Breast epithelium (tissue), 4 donors: ENCODE measurements at regions not wholly inside any gene's neighbourhood (a gene's known extent, or its start where the extent isn't known, plus 50 kb on each side); places are given as distances from the start of the nearest gene placed in this dataset.

Experiments
- DNase-seq, 2 donors: peaks; one replicate each; pipeline ENCODE4 v3.0.0-alpha.2; 2019; ENCODE audit warnings: low spot score in 2 of 2
- H3K27ac ChIP-seq, 2 donors: fragments of 200-600 bp; sonication (generic) in 1 of 2; one replicate each; pipeline ENCODE4 v1.5.1; 2016 to 2019; ENCODE audit warnings: mild to moderate bottlenecking in 1 of 2
- H3K27me3 ChIP-seq, 2 donors: fragments of 200-600 bp; sonication (generic) in 1 of 2; one replicate each; pipeline versions ENCODE4 v1.5.1 to v1.6.0; 2017 to 2019; ENCODE audit warnings: control low read depth in 1 of 2, mild to moderate bottlenecking in 1 of 2
- H3K36me3 ChIP-seq: fragments of 200-600 bp; one replicate; pipeline ENCODE4 v1.5.1; 2019
- H3K4me1 ChIP-seq, 2 donors: fragments of 200-600 bp; sonication (generic); one replicate each; pipeline ENCODE4 v1.5.1; 2016 to 2019; ENCODE audit warnings: control low read depth in 1 of 2
- H3K4me3 ChIP-seq, 3 donors: fragments of 200-600 bp; sonication (generic); 1 replicate in 2 of 3; 2 replicates in 1 of 3; pipeline ENCODE4 v1.5.1; 2016 to 2019; ENCODE audit warnings: mild to moderate bottlenecking in 3 of 3, moderate library complexity in 2 of 3
- H3K9me3 ChIP-seq, 2 donors: fragments of 200-600 bp; sonication (generic) in 1 of 2; one replicate each; pipeline ENCODE4 v1.5.1; 2016 to 2019; ENCODE audit warnings: control low read depth in 1 of 2
- CTCF ChIP-seq, 3 donors: fragments of 450-650 bp; IDR thresholded peaks; one replicate each; pipeline ENCODE4 v1.5.1; 2016 to 2017; ENCODE audit warnings: antibody characterized with exemption in 3 of 3, mild to moderate bottlenecking in 3 of 3, moderate library complexity in 3 of 3
- POLR2A ChIP-seq: fragments of 450-650 bp; IDR thresholded peaks from one replicate; pipeline ENCODE4 v1.6.1; 2016; ENCODE audit warnings: antibody characterized with exemption, mild to moderate bottlenecking, moderate library complexity
- POLR2AphosphoS5 ChIP-seq, 3 donors: sonication (generic); formaldehyde crosslinking; IDR thresholded peaks; one replicate each; pipeline ENCODE4 v1.6.1; 2017; ENCODE audit warnings: antibody characterized with exemption in 3 of 3
- intact Hi-C: fragments of 100-400 bp; cut with DNase I; formaldehyde crosslinking; loops from one replicate; pipeline ENCODE4 v1.15.1; 2023; ENCODE audit warnings: low total_unique reads

GRCh38 chr6:14373648-14374437, 256.3 kb downstream of the CD83 start:
- Histone ChIP-seq H3K36me3 (no peaks in the 10 kb centered on the region), H3K4me3 (no peak overlapping the region), H3K27ac (no peak overlapping the region), H3K4me1 (no peaks in the 10 kb centered on the region), H3K9me3 (no peaks in the 10 kb centered on the region), H3K27me3 (no peaks in the 10 kb centered on the region)
- TF ChIP-seq POLR2A (no peak), POLR2AphosphoS5 (IDR thresholded peaks at IDR 0.05) (no peak), CTCF (IDR thresholded peaks at IDR 0.05) (no peak)
- no peak for DNase-seq
- intact Hi-C loops, result no loop called here

GRCh38 chr6:14375930-14376329, 258.4 kb downstream of the CD83 start:
- H3K27ac ChIP-seq, result no peak overlapping the region
- intact Hi-C loops, result no loop called here
- DNase-seq, result no peak
- H3K9me3 ChIP-seq, result no peaks in the 10 kb centered on the region
- H3K4me3 ChIP-seq, result no peak overlapping the region
- no peak for TF ChIP-seq POLR2AphosphoS5 (IDR thresholded peaks at IDR 0.05)
- no peak for TF ChIP-seq CTCF (IDR thresholded peaks at IDR 0.05)
- TF ChIP-seq POLR2A, result no peak
- H3K27me3 ChIP-seq, result no peaks in the 10 kb centered on the region
- H3K36me3 ChIP-seq, result no peaks in the 10 kb centered on the region
- no peaks in the 10 kb centered on the region for H3K4me1 ChIP-seq

GRCh38 chr6:14379568-14379967, 262.0 kb downstream of the CD83 start:
- DNase-seq, result no peak
- Histone ChIP-seq H3K27me3 (no peaks in the 10 kb centered on the region), H3K4me1 (no peaks in the 10 kb centered on the region), H3K36me3 (no peaks in the 10 kb centered on the region), H3K9me3 (no peaks in the 10 kb centered on the region), H3K4me3 (no peak overlapping the region), H3K27ac (no peak overlapping the region)
- TF ChIP-seq POLR2AphosphoS5 (IDR thresholded peaks at IDR 0.05) (no peak), POLR2A (no peak), CTCF (IDR thresholded peaks at IDR 0.05) (no peak)
- intact Hi-C loops, result no loop called here

GRCh38 chr6:14380086-14380820, 262.7 kb downstream of the CD83 start:
- no peak overlapping the region for H3K27ac ChIP-seq
- H3K27me3 ChIP-seq, result no peaks in the 10 kb centered on the region
- DNase-seq, result no peak
- no peak for TF ChIP-seq POLR2AphosphoS5 (IDR thresholded peaks at IDR 0.05)
- TF ChIP-seq POLR2A, result no peak
- no peak for TF ChIP-seq CTCF (IDR thresholded peaks at IDR 0.05)
- no peak overlapping the region for H3K4me3 ChIP-seq
- no peaks in the 10 kb centered on the region for H3K9me3 ChIP-seq
- H3K4me1 ChIP-seq, result no peaks in the 10 kb centered on the region
- intact Hi-C loops, result no loop called here
- no peaks in the 10 kb centered on the region for H3K36me3 ChIP-seq
